CD4-positive, alpha-beta T cell treated with Interleukin-4 for 1 hour (primary cell): ENCODE measurements at regions not wholly inside any gene's neighbourhood (a gene's known extent, or its start where the extent isn't known, plus 50 kb on each side); places are given as distances from the start of the nearest gene placed in this dataset.

ENCODE experiments used
- DNase-seq, 2 donors: peaks; one replicate each; pipeline ENCODE4 v3.0.0-alpha.2; 2020 to 2022

GRCh38 chr18:68520406-68521075 lies 194.4 kb downstream of the TMX3 start:
- no peak for DNase-seq

- no peak for DNase-seq
Measured at GRCh38 chr18:68519336-68519735, 195.6 kb downstream of the TMX3 start.

GRCh38 chr18:68509902-68510301 lies 205.0 kb downstream of the TMX3 start:
- no peak for DNase-seq

- DNase-seq, result no peak
Measured at GRCh38 chr18:68507781-68508180, 207.1 kb downstream of the TMX3 start.

GRCh38 chr18:68505178-68505574 lies 209.7 kb downstream of the TMX3 start:
- no peak for DNase-seq

GRCh38 chr18:68504441-68505177 lies 210.3 kb downstream of the TMX3 start:
- DNase-seq, result no peak

- DNase-seq, result no peak
Measured at GRCh38 chr18:68500556-68500955, 214.4 kb downstream of the TMX3 start.

DNA sequence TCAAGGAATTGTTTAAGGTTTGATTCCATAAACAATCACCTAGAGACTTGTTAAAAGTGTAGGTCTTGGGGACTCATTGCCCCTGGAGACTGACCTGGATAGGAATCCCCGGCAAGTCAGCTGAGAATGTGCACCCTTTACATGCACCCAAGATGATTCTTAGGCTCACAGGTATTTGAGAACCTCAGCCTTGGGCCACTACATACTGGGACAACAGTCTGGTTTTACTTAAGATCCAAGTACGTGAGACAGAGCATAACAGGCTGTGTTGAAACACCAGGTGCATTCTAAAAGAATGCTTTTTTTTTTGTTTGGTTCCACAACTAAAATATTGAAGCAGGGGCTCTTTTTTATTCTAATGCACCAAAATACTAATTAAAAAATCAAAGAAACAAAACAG lies 215.8 kb downstream of the TMX3 start:
- DNase-seq, result no peak

GRCh38 chr18:68498636-68499035 lies 216.3 kb downstream of the TMX3 start:
- no peak for DNase-seq

- DNase-seq, result no peak
Measured at GRCh38 chr18:68498185-68498584, 216.7 kb downstream of the TMX3 start.

GRCh38 chr18:68494802-68495581 lies 219.9 kb downstream of the TMX3 start:
- no peak for DNase-seq

DNA sequence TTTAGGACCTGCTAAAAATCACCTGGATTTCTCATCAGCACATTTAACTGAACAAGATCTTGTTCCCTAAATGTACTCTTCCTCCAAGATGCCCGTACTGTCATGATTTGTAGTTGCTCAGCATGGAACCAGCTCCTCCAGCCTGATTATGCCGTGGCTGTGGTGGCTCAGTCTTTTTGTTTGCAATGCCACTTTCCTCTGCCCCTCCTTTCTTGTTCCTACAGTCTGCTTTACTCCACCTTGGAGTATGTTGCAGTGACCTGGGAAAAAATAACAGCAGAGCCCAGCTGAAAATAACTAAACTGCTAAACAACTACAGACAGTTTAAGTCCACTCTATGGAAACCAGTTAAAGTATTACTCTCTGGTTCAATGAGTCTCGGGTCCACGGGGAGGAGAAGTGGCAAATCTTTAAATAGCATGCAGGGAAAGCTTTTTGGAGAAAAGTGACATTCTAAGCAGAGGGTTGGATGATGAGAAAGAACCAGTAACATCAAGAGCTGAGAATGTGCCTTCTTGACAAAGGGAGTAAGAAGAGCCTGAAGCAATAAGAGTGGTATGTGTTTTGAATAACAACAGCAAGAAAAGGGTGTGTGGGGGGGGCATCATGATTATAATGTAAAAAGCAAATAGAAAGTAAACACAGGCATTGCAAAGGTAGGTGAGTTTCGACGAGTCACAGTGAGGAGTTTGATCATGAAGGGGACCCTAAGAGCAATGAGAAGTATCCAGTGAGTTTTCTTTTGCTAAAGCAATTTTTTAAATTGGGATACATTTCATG lies 225.7 kb downstream of the TMX3 start:
- no peak for DNase-seq

- DNase-seq, result no peak
Measured at GRCh38 chr18:68484241-68484640, 230.7 kb downstream of the TMX3 start.

- DNase-seq, result no peak
Measured at GRCh38 chr18:68482815-68483214, 232.1 kb downstream of the TMX3 start.

GRCh38 chr18:68480196-68480595 lies 234.7 kb downstream of the TMX3 start:
- DNase-seq, result no peak

DNA sequence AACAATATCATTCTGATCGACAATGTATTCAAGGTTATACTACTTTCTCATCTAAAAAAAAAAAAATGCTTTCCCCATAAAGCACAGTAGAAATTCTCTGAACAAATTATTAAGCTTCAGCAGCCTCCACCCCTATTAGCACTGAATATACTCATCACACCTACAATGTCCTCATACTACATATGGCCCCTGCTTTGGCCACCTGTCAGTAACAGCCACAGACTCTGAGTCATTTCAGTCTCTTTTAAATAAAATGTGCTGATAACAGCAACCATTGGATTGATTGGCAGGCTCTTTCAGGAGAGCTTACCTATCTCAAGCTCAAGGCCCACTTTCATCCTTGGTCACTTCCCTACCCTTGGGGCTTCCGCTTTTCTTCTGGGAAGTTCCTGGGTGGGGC lies 236.7 kb downstream of the TMX3 start:
- DNase-seq, result no peak

DNA sequence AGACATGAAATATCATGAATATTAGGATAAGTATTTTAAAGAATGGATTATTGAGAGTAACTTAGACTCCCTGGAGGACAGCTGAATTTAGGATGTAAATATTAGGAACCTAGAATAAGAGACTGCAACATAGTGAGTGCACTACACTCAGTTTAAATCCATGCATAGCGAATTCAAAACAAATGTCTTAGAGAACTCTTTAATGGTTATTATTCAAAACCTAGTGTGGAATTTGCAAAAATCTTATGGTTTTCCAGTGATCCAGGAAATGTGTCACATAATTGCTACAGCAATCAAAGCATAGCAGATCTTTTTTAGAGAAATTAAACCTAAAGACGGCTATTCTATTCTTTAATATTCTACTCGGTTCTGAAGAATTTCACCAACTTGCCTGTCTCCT lies 239.0 kb downstream of the TMX3 start:
- no peak for DNase-seq

GRCh38 chr18:68472701-68473295 lies 242.1 kb downstream of the TMX3 start:
- DNase-seq, result no peak

DNA sequence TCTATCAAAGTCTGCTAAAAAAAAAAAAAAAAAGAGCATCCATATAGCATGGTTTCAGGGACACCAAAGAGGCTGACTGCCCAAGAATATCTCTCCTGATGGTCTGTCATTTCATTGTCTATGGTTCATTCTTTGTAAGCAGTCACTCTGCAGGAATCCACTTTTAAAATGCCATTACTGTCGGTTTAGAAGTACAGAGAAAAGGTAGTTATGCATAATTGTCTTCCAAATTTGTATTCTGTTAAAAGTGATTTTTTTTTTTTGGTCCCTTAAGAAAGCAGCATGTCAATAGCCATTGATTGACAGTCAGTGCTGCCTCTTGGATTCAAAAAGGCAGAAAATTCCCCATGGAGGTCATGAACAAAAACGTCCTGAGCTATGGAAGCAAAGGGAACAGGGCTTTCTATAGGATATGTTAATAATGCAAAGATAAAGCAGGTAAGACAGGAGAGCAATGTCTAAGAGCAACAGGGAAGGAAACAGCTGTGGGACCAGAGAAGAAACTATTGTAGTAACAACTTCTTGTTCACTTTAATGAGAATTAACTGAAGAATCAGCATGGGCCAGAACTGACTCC lies 245.8 kb downstream of the TMX3 start:
- no peak for DNase-seq

DNA sequence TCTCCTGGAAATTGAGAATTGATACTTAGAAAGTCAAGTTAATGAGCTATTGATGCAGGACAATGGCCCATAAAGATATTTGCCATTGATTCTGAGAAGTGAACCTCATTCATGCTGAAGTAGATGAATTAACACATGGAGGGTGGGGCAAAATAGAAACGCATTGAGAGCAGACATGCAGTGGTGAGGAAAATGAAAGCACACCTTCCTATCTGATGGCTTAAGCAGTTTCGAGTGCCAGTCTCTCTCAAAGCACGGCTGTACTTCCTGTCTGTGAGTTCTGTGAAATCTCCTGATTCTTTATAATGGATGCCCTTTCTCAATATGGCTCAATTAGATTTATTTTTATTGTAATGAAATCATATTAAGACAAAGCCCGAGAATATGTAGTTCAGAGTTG lies 247.0 kb downstream of the TMX3 start:
- DNase-seq, result no peak

DNA sequence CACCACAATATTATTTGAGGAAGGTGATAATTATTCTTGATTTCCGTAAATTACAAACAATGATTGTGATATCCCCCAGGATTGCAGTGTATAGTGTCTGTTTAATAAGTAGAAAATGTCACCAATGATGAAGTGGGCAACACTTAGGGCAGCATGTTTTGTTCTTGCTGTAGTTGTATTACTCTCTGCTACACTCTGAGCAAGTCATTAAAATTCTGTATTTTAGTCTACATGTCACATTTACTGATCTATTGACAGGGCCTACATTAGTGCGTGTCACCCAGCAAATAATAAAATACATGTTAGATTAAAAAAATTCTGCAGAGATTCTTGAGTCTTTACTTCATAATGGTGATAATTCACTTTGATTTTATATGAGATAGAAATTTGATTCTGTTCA lies 247.6 kb downstream of the TMX3 start:
- DNase-seq, result no peak

DNA sequence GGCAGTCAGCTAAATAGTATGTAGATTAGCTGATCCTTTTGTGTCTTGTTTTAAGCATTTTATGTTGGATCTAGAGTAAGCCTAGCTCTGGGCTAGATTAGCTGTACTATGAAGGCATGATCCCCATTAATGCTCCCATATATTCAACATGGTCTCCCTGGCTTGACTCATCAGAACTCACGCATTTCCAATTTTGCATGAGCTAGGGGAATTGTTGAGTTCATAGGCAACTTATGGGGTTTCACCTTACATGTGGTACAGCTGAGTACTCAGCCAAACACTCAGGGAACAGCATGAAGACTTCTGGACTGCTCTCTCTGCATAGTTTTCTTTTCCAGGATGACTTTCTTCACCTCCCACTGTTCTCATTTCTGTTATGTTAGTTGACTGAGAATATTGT lies 248.2 kb downstream of the TMX3 start:
- no peak for DNase-seq
